ENCODE measurements at regions not wholly inside any gene's neighbourhood (a gene's known extent, or its start where the extent isn't known, plus 50 kb on each side); places are given as distances from the start of the nearest gene placed in this dataset.
"Not testable (repeated sequence)": the region's sequence is repeated elsewhere in the genome, so short reads cannot be mapped to it uniquely, and the experiment has no call there.

DNA sequence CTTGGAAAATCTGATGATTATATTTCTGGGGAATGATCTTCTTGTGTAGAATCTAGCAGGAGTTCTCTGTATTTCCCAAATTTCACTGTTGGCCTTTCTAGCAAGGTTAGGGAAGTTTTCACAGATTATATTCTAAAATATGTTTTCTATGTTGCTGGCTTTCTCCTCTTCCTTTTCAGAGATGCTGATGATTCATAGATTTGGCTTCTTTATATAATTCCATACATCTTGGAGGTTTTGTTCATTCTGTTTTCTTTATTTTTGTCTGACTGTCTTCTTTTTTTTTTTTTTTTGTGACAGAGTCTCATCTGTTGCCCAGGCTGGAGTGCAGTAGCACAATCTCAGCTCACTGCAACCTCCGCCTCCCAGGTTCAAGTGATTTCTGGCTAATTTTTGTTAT lies 957.9 kb upstream of the SLIT2 start:
- no peak for DNase-seq

DNA sequence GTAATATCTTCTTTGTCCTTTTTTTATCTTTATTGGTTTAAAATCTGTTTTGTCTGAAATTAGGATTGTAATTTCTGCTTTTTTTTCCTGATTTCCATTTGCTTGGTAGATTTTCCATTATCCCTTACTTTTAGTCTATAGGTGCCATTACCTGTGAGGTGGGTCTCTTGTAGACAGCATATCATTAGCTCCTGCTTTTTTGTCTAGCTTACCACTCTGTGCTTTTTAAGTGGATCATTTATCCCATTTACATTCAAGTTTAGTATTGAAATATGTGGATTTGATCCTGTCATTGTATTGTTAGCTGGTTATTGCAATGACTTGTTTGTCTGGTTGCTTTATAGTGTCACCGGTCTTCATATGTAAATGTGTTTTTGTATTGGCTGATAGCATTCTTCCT lies 958.6 kb upstream of the SLIT2 start:
- no peak for DNase-seq

DNA sequence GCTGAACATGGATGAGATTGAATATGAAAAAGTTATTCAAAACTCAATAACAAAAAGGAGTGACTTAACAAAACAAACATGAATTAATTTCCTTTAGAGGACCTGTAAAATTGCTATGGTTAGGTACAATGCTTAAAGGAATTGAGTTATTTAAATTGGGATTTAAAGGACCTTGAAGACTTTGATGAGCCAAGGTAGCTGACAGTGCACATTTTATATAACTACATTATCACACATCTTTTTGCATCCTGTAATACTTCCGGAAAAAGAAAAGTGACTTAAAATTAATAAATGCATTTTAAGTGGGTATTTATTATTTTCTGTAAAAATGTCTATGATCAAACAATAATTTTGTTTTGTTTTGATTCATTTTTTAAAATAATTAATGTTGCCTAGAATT lies 964.8 kb upstream of the SLIT2 start:
- DNase-seq = no peak

DNA sequence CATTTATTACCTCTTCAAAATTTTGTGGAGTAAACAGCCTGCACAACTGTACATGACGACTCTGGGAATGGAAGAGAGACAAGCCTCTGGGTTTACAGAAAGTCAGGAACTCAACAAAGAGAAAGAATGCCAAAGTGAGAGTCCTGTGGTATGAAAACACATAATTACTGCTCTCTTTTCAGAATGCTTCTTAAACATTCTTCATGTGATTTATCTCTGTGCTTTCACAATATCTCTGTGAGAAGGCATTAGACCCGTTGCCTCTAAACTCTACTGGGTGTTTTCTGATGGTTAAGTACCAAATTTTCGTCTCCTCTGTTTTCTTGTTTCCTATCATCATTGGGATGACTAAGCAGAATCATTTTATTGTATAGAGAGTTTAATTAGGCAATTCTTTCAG lies 966.6 kb upstream of the SLIT2 start:
- no peak for DNase-seq

DNA sequence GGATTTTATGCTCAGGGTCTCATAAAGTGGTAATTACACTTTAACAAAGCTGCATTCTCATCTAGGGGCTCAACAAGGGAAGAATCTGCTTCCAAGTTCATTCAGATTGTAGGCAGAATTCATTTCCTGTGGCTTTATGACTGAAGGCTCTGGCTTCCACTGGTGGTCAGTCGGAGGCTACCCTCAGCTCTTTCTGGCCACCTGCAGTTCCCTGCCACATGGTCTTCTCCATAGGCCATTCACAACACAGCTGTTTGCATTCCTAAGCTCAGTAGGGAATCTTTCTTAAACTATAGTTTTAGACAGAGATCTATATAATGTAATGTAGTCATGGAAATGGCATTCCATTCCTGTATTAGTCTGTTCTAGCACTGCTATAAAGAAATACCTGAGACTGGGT lies 973.0 kb upstream of the SLIT2 start:
- no peak for DNase-seq

DNA sequence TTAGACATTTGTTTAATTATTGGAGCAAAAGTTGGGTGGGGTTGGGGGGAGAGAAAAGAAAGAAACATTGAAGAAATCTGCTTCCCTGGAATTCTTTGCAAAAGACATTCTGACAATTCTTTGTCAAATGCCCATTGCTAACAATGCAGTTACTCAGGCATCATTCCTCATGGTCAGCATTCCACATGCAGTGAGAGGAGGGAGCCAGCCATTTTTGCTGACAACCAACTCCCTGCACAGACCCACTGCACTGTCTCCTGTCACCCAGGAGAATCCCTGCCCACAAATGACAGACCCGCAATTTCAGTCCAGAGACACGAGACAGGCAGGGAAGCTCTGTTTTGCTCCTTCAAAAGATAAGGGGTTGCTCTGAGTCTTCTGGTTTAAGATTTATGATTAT lies 985.1 kb upstream of the SLIT2 start:
- DNase-seq = no peak

DNA sequence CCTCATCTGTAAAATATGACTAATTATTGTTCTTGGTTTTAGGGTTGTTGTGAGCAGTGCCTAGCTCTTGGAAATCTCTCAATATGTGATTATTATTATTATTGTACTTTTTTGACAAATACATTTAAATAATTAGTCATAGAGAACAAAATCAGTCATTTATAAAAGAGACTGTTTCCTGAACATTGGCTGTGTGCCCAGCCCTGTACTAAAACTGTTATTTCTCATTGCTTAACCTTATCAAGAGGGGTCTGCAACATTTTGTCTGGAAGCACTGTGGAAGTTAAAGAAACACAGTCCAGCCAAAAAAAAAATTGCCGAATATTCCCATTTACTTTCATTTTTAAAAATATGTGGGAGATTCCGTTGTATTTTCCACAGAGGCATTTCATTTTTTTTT lies 989.2 kb upstream of the SLIT2 start:
- no peak for DNase-seq

DNA sequence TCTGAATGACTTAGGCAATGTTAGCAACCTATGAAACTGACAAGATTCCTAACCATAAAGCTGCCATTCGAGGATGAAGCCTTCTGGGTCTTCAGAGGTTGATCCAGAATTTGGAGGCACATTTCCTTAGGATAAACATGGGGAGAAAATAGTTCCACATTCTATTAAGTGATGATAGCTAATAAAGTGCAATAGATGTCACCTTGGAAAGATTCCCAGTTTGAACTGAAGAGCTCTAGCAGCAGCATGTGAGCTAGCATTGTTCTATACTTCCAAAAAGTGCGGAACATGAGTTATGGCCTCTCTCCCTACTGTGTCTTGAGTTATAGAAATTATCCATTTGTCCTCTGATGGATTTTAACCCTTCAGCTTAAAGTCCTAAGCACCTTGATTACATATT lies 991.4 kb upstream of the SLIT2 start:
- no peak for DNase-seq

DNA sequence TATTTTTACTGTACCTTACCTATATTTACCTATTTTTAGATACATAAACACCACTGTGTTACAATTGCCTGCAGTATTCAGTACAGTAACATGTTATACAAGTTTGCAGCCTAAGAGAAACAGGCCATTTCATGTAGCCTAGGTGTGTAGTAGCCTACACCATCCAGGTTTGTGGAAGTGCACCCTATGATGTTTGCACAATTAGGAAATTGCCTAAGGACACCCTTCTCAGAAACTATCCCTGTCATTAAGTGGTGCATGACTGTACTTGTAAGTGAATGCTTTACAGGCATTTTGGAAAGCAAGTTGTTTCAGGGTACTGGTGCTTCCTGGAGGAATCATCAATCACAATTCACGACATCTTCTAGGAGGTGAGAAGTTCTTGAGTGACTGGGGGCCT lies 991.8 kb upstream of the SLIT2 start:
- no peak for DNase-seq

DNA sequence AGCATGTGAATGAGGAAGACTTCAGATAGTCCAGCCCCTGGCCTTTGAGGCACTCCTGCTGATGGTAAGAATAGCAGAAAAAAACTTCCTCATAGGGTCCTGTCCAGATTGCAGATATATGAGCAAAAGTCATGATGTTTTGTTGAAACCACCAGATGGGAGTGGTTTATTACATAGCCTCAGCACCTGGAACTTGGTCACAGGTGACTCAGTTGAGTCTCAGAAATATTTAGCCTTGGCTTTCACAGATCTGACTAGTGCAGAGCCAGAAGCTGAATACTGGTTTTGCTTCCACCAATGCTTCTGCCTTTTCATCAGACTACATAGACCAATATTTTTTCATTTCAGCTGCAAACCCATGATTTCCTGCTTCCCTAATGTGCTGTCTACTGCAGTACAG lies 994.9 kb upstream of the SLIT2 start:
- DNase-seq = no peak

DNA sequence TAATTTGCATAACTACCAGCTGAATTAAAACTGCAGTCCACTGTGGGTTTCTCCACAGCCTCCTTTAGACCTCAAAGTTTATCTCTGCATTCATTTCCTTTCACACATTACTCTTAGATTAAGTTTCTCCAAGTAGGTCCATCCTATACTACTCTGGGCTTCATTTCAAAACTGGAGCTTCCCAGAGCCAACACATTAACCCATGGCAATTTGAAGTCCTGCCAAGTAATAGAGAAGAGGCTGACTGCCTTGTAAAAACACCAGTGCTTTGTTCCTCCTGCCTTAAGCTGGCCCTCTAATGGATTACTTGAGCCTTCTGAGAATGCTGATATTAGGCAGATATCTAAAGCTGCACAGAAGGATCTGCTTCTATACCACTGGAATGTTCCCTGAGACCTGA lies 997.2 kb upstream of the SLIT2 start:
- DNase-seq = no peak

DNA sequence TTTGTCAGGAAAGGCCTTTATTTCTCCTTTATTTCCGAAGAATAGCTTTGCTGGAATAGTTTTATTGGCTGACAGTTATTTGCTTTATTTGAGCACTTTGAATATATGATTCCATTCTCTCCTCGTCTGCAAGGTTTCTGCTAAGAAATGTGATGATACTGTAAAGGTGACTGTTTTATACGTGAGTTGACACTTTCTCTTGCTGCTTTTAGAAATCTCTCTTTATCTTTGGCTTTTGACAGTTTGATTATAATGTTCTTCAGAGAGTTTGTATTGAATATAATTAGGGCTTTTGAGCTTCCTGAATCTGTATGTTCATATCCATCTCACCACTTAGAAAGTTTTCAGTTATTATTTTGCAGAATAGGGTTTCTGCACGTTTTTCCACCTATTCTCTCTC lies 1003.7 kb upstream of the SLIT2 start:
- DNase-seq = no peak

DNA sequence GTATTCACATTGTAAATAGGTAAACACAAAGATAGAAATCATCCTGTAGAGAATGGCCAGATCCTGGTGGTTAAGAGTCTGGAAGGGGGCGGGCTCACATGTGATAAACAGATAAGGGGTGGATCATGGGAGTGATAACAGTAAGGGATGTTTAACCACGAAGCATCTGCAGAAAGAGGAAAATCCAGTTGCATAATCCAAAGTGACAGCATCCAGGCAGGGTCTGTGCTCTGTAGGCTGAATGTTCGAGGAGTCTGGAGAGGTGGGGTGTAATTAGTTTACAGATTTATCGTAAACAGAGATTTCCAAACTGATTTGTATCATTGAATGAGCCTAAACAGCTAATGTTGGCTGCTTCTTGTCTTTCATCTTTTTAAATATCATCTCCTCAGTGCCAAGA lies 1009.8 kb upstream of the SLIT2 start:
- no peak for DNase-seq

DNA sequence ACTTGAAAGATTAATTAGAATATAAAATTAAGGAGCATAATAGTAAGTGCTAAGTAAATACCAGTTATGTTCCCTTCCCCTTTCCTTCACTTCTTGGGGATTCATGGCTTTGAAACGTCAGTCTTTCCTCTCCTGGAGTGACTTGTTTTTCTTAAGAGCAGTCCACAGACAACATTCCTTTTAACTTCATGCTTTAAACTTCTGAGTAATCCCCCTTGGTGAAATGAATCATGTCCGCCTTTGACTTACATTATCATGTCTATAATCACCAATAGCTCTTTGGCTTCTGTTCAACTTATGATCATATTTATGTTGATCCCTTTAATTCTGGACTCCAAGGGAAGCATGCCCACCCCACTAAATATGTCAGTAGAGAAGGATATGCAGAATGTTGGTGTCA lies 1012.1 kb upstream of the SLIT2 start:
- DNase-seq = no peak

DNA sequence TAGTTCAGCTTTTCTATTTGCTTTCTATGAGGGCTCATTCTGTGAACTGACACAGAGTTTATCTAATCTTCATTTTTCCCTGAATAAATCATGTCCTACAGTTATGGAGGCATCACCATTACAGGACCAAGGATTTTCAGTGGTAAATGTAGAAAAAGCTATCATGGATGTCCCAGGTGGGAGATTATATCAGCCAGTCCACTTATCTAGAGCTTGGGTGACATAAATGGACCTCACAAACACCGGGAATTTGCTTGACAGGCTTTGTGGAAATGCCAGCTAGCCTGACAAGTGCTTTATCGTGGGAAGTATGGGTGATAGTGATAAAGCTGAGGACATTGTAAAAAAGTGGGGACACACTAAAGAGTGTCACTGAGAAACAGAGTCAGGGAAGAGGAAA lies 1015.2 kb upstream of the SLIT2 start:
- DNase-seq = no peak

DNA sequence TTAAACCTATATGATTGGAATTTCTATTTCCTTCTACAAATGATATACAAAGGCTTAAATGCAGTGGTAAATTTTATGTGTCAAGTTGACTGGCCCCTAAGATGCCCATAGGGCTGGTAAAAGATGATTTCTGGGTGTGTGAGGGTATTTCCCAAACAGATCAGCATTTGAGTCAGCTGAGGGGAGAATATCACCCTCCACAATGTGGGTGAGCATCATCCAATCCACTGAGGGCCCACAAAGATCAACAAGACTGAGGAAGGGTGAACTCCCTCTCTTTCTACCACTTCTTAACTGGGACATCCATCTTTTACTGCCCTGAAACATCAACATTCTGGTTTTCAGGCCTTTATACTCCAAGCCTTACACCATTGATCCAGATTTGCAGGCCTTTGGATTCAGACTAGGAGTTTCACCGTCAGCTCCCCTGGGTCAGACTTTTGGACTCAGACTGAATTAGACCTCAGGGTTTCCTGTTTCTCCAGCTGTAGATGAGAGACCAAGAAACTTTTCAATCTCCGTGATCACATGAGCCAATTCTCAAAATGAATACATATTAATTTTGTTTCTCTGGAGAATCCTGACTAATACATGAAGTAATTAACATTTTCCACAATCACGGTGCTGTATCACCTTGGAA lies 1020.7 kb upstream of the SLIT2 start:
- no peak for DNase-seq

DNA sequence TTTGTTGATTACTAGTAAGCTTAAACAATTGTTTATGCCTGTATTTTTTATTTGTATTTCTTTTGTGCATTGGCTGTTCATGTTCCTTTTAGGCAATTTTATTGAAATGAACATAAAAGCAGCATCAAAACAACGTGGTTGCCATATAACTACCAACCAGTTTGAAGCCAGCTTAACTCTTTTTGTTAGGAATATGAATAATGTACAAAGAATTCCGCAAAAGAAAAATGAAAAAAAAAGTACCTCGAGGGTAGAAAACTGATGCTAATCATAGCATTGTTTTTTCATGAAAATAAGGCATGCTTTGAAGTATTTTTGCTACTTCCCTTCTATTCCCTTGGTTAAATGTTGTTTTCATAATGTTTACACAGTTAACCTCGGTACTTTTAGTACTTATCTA lies 1024.0 kb upstream of the SLIT2 start:
- no peak for DNase-seq

DNA sequence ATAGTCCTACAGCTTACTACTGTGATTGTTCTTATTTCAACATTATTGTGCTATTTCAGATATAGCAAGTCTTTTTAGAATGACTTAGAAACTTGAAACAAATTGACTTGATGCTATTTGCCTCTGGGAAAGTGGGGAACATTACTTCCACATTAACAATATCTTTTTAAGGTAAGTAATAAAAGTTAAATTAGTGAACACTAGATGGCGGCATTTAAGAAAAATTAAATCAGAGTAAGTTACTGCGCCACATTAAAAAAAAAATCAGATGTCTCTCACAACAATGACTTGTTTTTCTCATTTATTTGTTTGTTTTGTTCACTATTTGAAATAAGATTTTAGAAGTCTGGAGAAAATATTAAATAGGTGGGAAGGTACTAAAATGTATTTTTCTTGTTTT lies 1026.9 kb upstream of the SLIT2 start:
- DNase-seq = no peak

DNA sequence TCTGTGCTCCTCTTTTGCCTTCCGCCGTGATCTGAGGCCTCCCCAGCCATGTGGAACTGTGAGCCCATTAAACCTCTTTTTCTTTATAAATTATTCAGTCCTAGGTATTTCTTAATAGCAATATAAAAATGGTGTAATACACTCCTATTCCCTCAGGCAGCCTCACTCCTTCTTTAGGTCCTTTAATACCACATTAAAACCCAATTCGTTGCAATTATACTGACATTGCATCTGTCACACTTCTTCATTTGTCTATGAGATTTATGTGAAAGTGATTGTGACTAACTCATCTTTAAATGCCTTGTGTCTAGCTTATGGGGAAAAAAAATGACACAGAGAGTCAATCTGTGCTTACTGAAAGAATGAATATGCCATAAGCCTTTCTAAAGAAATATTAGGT lies 1035.2 kb upstream of the SLIT2 start:
- DNase-seq = no peak

DNA sequence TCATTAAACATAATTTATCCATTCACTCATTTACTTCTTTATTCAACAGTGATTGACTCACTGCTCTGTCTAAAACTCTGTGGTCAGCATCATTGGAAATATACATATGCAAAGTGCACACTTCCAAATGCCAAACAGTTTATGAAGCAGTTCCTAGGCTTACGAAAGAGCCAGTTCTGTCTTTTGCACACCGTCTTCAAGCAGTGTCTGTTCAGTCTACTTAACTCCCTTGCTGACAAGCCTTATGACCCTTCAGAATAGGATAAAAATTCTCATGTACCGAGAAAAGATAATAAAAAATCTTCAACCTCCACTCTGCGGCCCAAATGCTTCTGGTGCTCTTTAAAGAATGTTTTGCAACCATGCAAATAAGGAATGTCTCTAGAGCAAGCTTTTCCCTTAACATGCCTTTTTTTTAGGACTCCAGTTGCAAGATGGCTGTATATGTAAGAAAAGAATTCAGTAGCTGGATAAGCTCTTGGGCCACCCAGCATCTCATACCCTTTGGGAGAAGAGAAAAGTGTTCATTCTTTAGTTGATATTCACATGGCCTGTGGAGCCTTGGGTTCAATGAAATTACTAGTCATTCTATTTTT lies 1037.0 kb upstream of the SLIT2 start:
- DNase-seq = no peak

DNA sequence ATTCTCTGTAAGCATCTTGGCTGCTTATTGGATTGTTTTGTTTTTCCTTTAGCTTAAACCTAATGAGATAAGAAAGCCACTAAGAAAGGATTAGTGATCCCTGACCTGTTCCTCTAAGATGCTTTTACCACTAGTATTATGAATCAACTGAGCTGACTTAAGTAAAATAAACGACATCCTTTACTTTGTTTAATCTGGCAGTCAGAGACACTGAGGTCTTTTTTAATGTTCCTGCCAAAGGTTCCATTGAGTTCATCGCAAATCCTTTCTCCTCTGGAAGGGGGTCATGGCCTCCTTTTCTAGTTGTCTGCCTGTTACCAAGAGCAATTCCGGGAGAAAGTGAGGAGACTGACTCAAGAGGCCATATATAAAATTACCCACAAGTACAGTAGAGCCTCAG lies 1038.3 kb upstream of the SLIT2 start:
- DNase-seq = no peak

DNA sequence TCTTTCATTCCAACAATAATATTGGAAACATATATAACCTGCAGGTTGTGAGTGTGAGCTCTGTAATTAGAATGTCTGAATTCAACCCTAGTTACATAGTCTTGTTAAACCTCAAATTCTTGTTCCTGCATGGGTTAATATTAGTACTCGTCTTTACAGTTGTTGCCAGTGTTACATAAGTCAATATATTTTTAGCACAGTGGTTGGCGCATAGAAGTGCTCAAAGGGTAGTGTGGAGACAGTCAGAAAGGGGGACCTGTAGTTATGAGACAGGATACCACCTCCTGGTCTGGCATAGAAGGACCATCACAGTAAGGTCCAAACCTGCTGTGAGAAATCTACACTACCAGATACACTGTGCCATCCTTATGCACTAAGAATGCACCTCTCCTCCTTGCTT lies 1045.9 kb upstream of the SLIT2 start:
- no peak for DNase-seq

DNA sequence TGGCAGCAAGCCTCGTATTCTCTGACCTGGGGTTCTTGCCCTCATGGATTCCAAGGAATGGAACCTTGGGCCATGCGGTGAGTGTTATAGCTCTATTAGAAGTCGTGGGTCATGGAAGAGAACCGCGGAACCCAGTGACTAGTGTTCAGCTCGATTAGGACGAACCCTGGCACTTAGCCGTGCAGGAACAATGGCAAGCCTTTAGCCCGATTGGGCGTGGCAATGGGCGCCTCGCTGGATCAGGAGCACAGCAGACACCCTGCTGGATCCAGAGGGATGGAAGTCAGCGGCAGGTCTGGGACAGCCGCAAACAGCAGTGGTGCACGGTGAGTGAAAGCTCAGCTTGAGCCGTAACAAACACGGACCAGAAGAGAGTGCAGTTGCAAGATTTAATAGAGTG lies 1053.9 kb upstream of the SLIT2 start:
- DNase-seq = not testable (repeated sequence)

DNA sequence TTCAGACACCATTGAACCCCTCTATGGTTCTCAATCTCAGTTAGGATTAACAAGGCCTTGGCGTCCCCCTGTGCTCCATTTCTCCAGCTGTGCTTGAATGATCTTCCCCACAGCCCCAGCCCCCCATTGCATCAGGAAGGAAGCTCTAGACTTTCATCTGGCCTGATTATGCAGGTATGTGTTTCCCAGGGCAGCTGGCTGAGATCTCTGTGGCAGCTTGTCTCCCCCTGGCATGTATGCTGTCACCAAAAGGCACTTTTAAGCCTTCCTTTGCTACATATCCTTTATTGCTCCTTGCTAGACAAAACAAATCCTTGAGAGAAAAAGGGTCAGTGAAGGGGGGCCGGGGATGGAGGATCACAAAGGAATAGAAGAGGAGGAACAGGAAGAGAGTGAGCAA lies 1056.0 kb upstream of the SLIT2 start:
- no peak for DNase-seq

DNA sequence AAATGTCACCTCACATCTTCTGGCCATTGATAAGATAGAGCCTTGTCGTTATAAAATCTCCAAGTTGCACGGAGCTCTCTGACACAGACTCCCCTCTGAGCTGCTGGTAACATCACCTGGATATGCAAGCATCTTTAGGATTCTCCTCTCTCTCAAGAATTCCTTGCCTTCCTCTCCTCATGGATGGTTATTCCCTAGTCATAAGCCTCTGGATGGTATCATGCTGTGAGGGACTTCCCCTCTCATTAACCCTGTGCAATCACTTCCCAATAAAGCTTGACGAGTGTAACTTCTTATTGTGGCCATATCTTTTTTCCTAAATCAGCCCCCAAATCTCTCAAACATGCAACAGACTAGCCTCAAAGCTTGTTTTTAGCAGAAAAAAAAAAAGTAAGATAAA lies 1057.0 kb upstream of the SLIT2 start:
- no peak for DNase-seq

Measured in NCI-H187 (cell line).